GM12875 (cell line): ENCODE measurements at regions not wholly inside any gene's neighbourhood (a gene's known extent, or its start where the extent isn't known, plus 50 kb on each side); places are given as distances from the start of the nearest gene placed in this dataset.

Source experiments
- H3K4me3 ChIP-seq: one replicate; pipeline ENCODE4 v1.5.1; 2011; ENCODE audit warnings: low read depth, low read length, control low read depth
- TF ChIP-seq, protein P1 (sequence below): IDR thresholded peaks from 2 replicates; pipeline ENCODE4 v1.5.1; 2011; ENCODE audit warnings: low read depth, mild to moderate bottlenecking, control low read depth, inconsistent platforms, low read length, moderate library complexity, borderline replicate concordance; ENCODE audit not compliant: insufficient read depth

- TF ChIP-seq, protein P1, sequence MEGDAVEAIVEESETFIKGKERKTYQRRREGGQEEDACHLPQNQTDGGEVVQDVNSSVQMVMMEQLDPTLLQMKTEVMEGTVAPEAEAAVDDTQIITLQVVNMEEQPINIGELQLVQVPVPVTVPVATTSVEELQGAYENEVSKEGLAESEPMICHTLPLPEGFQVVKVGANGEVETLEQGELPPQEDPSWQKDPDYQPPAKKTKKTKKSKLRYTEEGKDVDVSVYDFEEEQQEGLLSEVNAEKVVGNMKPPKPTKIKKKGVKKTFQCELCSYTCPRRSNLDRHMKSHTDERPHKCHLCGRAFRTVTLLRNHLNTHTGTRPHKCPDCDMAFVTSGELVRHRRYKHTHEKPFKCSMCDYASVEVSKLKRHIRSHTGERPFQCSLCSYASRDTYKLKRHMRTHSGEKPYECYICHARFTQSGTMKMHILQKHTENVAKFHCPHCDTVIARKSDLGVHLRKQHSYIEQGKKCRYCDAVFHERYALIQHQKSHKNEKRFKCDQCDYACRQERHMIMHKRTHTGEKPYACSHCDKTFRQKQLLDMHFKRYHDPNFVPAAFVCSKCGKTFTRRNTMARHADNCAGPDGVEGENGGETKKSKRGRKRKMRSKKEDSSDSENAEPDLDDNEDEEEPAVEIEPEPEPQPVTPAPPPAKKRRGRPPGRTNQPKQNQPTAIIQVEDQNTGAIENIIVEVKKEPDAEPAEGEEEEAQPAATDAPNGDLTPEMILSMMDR, result no peak
- no peak overlapping the region for H3K4me3 ChIP-seq
Observed at GRCh38 chr9:105171589-105171988, 72.9 kb upstream of the SLC44A1 start.

GRCh38 chr9:105172436-105172835 is 72.0 kb upstream of the SLC44A1 start:
- TF ChIP-seq, protein P1, result no peak
- H3K4me3 ChIP-seq, result no peak overlapping the region

- TF ChIP-seq, protein P1, result no peak
- H3K4me3 ChIP-seq, result no peak overlapping the region
Observed at GRCh38 chr9:105173306-105173705, 71.1 kb upstream of the SLC44A1 start.

DNA sequence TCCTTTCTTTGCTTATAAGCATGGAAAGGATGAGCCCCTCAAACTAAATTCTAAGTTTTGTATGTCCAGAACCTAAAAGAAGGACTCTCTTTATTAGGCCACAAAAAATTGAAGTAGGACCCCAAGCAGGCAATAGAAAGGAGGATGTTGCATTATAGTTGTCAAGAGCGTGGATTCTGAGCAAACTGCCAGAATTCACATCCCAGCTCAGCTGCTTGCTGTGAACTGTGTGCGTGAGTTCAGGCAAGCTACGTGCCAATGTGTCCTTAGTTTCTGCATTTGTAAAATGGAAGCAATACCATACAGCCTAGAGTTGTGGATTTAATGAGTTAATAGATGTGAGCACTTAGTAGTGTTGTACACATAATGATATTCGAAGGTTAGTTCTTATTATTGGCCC is 70.6 kb upstream of the SLC44A1 start:
- TF ChIP-seq, protein P1, result no peak
- no peak overlapping the region for H3K4me3 ChIP-seq

GRCh38 chr9:105176194-105176593 is 68.3 kb upstream of the SLC44A1 start:
- no peak overlapping the region for H3K4me3 ChIP-seq
- TF ChIP-seq, protein P1, result no peak

DNA sequence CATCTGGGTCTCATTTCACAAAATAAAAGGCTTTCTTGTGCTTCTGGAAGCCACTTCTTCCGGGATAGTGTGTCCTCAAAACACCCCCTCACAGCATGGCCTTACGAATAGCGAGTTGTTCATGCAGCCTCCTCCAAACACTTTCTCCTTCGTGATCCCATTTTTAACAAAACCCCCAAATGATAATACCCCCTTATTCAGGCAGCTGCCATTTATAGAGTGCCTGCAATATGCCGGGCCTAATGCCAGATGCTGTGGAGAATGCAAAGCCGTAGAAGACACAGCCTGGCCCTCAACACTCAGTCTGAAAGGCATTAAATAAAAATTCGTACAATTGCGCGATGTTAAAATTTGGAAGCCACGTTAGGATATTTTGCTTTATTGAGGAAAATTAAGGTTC is 66.4 kb upstream of the SLC44A1 start:
- TF ChIP-seq, protein P1, result no peak
- no peak overlapping the region for H3K4me3 ChIP-seq

GRCh38 chr9:105187781-105188180 is 56.7 kb upstream of the SLC44A1 start:
- TF ChIP-seq, protein P1, result no peak

More at GRCh38 chr9:105187781-105188180, 56.7 kb upstream of the SLC44A1 start:
- H3K4me3 ChIP-seq, result no peak overlapping the region
